ES-I3 (cell line): ENCODE measurements at regions not wholly inside any gene's neighbourhood (a gene's known extent, or its start where the extent isn't known, plus 50 kb on each side); places are given as distances from the start of the nearest gene placed in this dataset.

Experiments
- H3K36me3 ChIP-seq: 2 replicates; pipeline ENCODE4 v1.6.1; 2013; ENCODE audit warnings: mild to moderate bottlenecking, low read length, control low read depth, moderate library complexity; ENCODE audit not compliant: insufficient read depth
- H3K4me1 ChIP-seq: 2 replicates; pipeline ENCODE4 v1.6.1; 2013; ENCODE audit warnings: mild to moderate bottlenecking, control low read depth, low read length; ENCODE audit not compliant: insufficient read depth
- H3K9ac ChIP-seq: 2 replicates; pipeline ENCODE4 v1.6.1; 2013; ENCODE audit warnings: low read depth, mild to moderate bottlenecking, low read length, moderate library complexity
- H3K9me3 ChIP-seq: 2 replicates; pipeline ENCODE4 v1.6.1; 2013; ENCODE audit warnings: mild to moderate bottlenecking, low read length, moderate library complexity; ENCODE audit not compliant: control insufficient read depth, insufficient read depth

GRCh38 chr3:99549957-99550603 is 88.3 kb upstream of the COL8A1 start:
- H3K36me3 ChIP-seq: no peaks in the 10 kb centered on the region
- no peaks in the 10 kb centered on the region for H3K9me3 ChIP-seq
- no peak overlapping the region for H3K9ac ChIP-seq
- H3K4me1 ChIP-seq: no peaks in the 10 kb centered on the region

- Histone ChIP-seq H3K9me3 (no peaks in the 10 kb centered on the region), H3K9ac (no peak overlapping the region), H3K4me1 (no peaks in the 10 kb centered on the region), H3K36me3 (no peaks in the 10 kb centered on the region)
These were observed 89.2 kb upstream of the COL8A1 start for GRCh38 chr3:99549220-99549619.

- H3K36me3 ChIP-seq: no peaks in the 10 kb centered on the region
- H3K4me1 ChIP-seq: no peaks in the 10 kb centered on the region
- H3K9me3 ChIP-seq: no peaks in the 10 kb centered on the region
- H3K9ac ChIP-seq: no peak overlapping the region
These were observed 89.7 kb upstream of the COL8A1 start for GRCh38 chr3:99548674-99549073.

- Histone ChIP-seq H3K36me3 (no peaks in the 10 kb centered on the region), H3K9ac (no peak overlapping the region), H3K4me1 (peaks cover 8% of the 10 kb centered on the region; the same call in 1 of the 2 replicates), H3K9me3 (no peaks in the 10 kb centered on the region)
These were observed 92.3 kb upstream of the COL8A1 start for GRCh38 chr3:99545941-99546580.

GRCh38 chr3:99544786-99545281 is 93.6 kb upstream of the COL8A1 start:
- Histone ChIP-seq H3K9me3 (no peaks in the 10 kb centered on the region), H3K9ac (no peak overlapping the region), H3K4me1 (peaks cover 8% of the 10 kb centered on the region; the same call in 1 of the 2 replicates), H3K36me3 (no peaks in the 10 kb centered on the region)

- Histone ChIP-seq H3K4me1 (peaks cover 8% of the 10 kb centered on the region; the same call in 1 of the 2 replicates), H3K9ac (no peak overlapping the region), H3K36me3 (no peaks in the 10 kb centered on the region), H3K9me3 (no peaks in the 10 kb centered on the region)
These were observed 94.6 kb upstream of the COL8A1 start for GRCh38 chr3:99543796-99544195.

- H3K9ac ChIP-seq: no peak overlapping the region
- no peaks in the 10 kb centered on the region for H3K36me3 ChIP-seq
- H3K4me1 ChIP-seq: peaks cover 8% of the 10 kb centered on the region; the same call in 1 of the 2 replicates
- H3K9me3 ChIP-seq: no peaks in the 10 kb centered on the region
These were observed 95.5 kb upstream of the COL8A1 start for GRCh38 chr3:99542767-99543518.

- H3K9me3 ChIP-seq: no peaks in the 10 kb centered on the region
- H3K9ac ChIP-seq: no peak overlapping the region
- peaks cover 8% of the 10 kb centered on the region; the same call in 1 of the 2 replicates for H3K4me1 ChIP-seq
- H3K36me3 ChIP-seq: no peaks in the 10 kb centered on the region
These were observed 97.2 kb upstream of the COL8A1 start for GRCh38 chr3:99541181-99541580.

- peaks cover under 1% of the 10 kb centered on the region; the same call in 1 of the 2 replicates for H3K4me1 ChIP-seq
- no peaks in the 10 kb centered on the region for H3K9me3 ChIP-seq
- H3K9ac ChIP-seq: no peak overlapping the region
- H3K36me3 ChIP-seq: no peaks in the 10 kb centered on the region
These were observed 101.0 kb upstream of the COL8A1 start for GRCh38 chr3:99537416-99537815.

- no peaks in the 10 kb centered on the region for H3K9me3 ChIP-seq
- H3K9ac ChIP-seq: no peak overlapping the region
- H3K4me1 ChIP-seq: no peaks in the 10 kb centered on the region
- no peaks in the 10 kb centered on the region for H3K36me3 ChIP-seq
These were observed 101.7 kb upstream of the COL8A1 start for GRCh38 chr3:99536555-99537314.

GRCh38 chr3:99534951-99535704 is 103.3 kb upstream of the COL8A1 start:
- Histone ChIP-seq H3K4me1 (peaks cover 3% of the 10 kb centered on the region; the same call in 1 of the 2 replicates), H3K36me3 (no peaks in the 10 kb centered on the region), H3K9ac (no peak overlapping the region), H3K9me3 (no peaks in the 10 kb centered on the region)

- Histone ChIP-seq H3K36me3 (no peaks in the 10 kb centered on the region), H3K9ac (no peak overlapping the region), H3K9me3 (no peaks in the 10 kb centered on the region), H3K4me1 (peaks cover 13% of the 10 kb centered on the region)
These were observed 106.1 kb upstream of the COL8A1 start for GRCh38 chr3:99532246-99532645.

- H3K4me1 ChIP-seq: peaks cover 19% of the 10 kb centered on the region
- H3K9me3 ChIP-seq: no peaks in the 10 kb centered on the region
These were observed 109.1 kb upstream of the COL8A1 start for GRCh38 chr3:99529265-99529664.

More at GRCh38 chr3:99529265-99529664, 109.1 kb upstream of the COL8A1 start:
- H3K36me3 ChIP-seq: no peaks in the 10 kb centered on the region
- no peak overlapping the region for H3K9ac ChIP-seq
